Endothelial cell of umbilical vein (primary cell): ENCODE measurements at regions not wholly inside any gene's neighbourhood (a gene's known extent, or its start where the extent isn't known, plus 50 kb on each side); places are given as distances from the start of the nearest gene placed in this dataset.

ENCODE experiments used
- BruUV-seq: library from RNA; stranded (reverse); fragments of 400-500 nt; replicated peaks from 2 replicates; lab custom pipeline; 2021; lab: Mats Ljungman, UMichigan
- CTCF ChIA-PET: fragments of 300-600, 350-600 bp; sonication (Branson Sonifier 250); formaldehyde crosslinking; loops from one replicate; lab custom pipeline; 2021; ENCODE audit warnings: antibody characterized with exemption, inconsistent platforms; lab: Charles Lee
- POLR2A ChIA-PET: fragments of 300-600, 350-600 bp; sonication (Branson Sonifier 250); formaldehyde crosslinking; loops from one replicate; lab custom pipeline; 2021; ENCODE audit warnings: antibody characterized with exemption, inconsistent platforms; lab: Charles Lee
- DNase-seq: peaks from one replicate; pipeline ENCODE4 v3.0.0-alpha.2; 2011; ENCODE audit warnings: low read depth, low spot score
- FAIRE-seq: peaks from 2 replicates; lab custom pipeline; 2011; peaks lifted over from hg19 to GRCh38; lab: Jason Lieb, UNC
- H2AFZ ChIP-seq: 2 replicates; pipeline ENCODE4 v1.6.0; 2012; ENCODE audit warnings: low read depth, low read length, control low read depth, inconsistent platforms
- H3K27ac ChIP-seq: 2 replicates; pipeline ENCODE4 v1.5.1; 2011; ENCODE audit warnings: low read depth, mild to moderate bottlenecking, control low read depth, low read length, moderate library complexity; ENCODE audit not compliant: insufficient read depth
- H3K27me3 ChIP-seq, 2 experiments: 2 replicates each; pipeline versions ENCODE4 v1.6.0 to v1.6.1; 2011; ENCODE audit warnings: low read length in 2 of 2, mixed read lengths in 1 of 2; ENCODE audit not compliant: control insufficient read depth in 2 of 2, insufficient read depth in 2 of 2
- H3K36me3 ChIP-seq, 2 experiments: 2 replicates in 1 of 2; 3 replicates in 1 of 2; pipeline ENCODE4 v1.5.1; 2011; ENCODE audit warnings: low read length in 2 of 2, mild to moderate bottlenecking in 1 of 2, moderate library complexity in 1 of 2; ENCODE audit not compliant: control insufficient read depth in 2 of 2, insufficient read depth in 2 of 2; ENCODE audit errors: extremely low read depth in 1 of 2
- H3K4me1 ChIP-seq: 3 replicates; pipeline ENCODE4 v1.5.1; 2011; ENCODE audit warnings: mild to moderate bottlenecking, low read length; ENCODE audit not compliant: control insufficient read depth, insufficient read depth; ENCODE audit errors: extremely low read depth
- H3K4me2 ChIP-seq: 2 replicates; pipeline ENCODE4 v1.6.1; 2011; ENCODE audit warnings: low read length, control low read depth, mixed read lengths; ENCODE audit not compliant: insufficient read depth
- H3K4me3 ChIP-seq, 3 experiments: fragments of 200-600 bp in 1 of 3; sonication (generic), shearing (Covaris generic) in 1 of 3; replicated peaks in 1 of 3; 2 replicates each; pipeline ENCODE4 v1.5.1; 2011 to 2016; ENCODE audit warnings: control low read depth in 3 of 3, low read length in 3 of 3, mild to moderate bottlenecking in 2 of 3, inconsistent platforms in 1 of 3, low read depth in 1 of 3, moderate library complexity in 1 of 3; ENCODE audit not compliant: insufficient read depth in 1 of 3
- H3K79me2 ChIP-seq: 2 replicates; pipeline ENCODE4 v1.6.0; 2012; ENCODE audit warnings: low read length, inconsistent platforms; ENCODE audit not compliant: control insufficient read depth, insufficient read depth
- H3K9ac ChIP-seq: replicated peaks from 2 replicates; pipeline ENCODE3; 2011; ENCODE audit warnings: low read length, control low read depth; ENCODE audit not compliant: insufficient read depth; ENCODE audit errors: extremely low read depth
- H3K9me1 ChIP-seq: replicated peaks from 3 replicates; pipeline ENCODE4 v1.6.0; 2011; ENCODE audit warnings: mild to moderate bottlenecking, low read length; ENCODE audit not compliant: control insufficient read depth, insufficient read depth; ENCODE audit errors: extremely low read depth
- H3K9me3 ChIP-seq: replicated peaks from 2 replicates; pipeline ENCODE4 v1.5.1; 2012; ENCODE audit warnings: low read length, inconsistent platforms; ENCODE audit not compliant: control insufficient read depth, insufficient read depth
- H4K20me1 ChIP-seq: replicated peaks from 2 replicates; pipeline ENCODE3; 2011; ENCODE audit warnings: mild to moderate bottlenecking, low read length; ENCODE audit not compliant: control insufficient read depth, insufficient read depth; ENCODE audit errors: extremely low read depth
- EZH2 ChIP-seq: IDR thresholded peaks from 2 replicates; pipeline ENCODE4 v1.6.1; 2012; ENCODE audit warnings: borderline replicate concordance, low read depth, mild to moderate bottlenecking, moderate library complexity, low read length, inconsistent platforms; ENCODE audit not compliant: severe bottlenecking
- FOS ChIP-seq: IDR thresholded peaks from 2 replicates; pipeline ENCODE4 v1.6.1; 2011; ENCODE audit warnings: mild to moderate bottlenecking, low read length, moderate library complexity, borderline replicate concordance; ENCODE audit not compliant: insufficient read depth
- GATA2 ChIP-seq: IDR thresholded peaks from 2 replicates; pipeline ENCODE4 v1.7.0; 2011; ENCODE audit warnings: low read depth, mild to moderate bottlenecking, moderate library complexity, mixed read lengths, low read length; ENCODE audit not compliant: insufficient read length, insufficient read depth
- JUN ChIP-seq: IDR thresholded peaks from 2 replicates; pipeline ENCODE4 v1.6.1; 2011; ENCODE audit warnings: borderline replicate concordance, low read depth; ENCODE audit not compliant: insufficient read length, insufficient read depth
- MYC ChIP-seq: IDR thresholded peaks from one replicate; pipeline ENCODE4 v1.6.1; 2011; ENCODE audit warnings: mild to moderate bottlenecking, low read depth, low read length
- POLR2A ChIP-seq: IDR thresholded peaks from 2 replicates; pipeline ENCODE4 v1.6.1; 2012; ENCODE audit warnings: low read depth, mild to moderate bottlenecking, control low read depth, low read length
- POLR2AphosphoS5 ChIP-seq: IDR thresholded peaks from 2 replicates; pipeline ENCODE4 v1.6.1; 2012; ENCODE audit warnings: low read depth, mild to moderate bottlenecking, control low read depth, low read length, moderate library complexity; ENCODE audit not compliant: insufficient read depth
- dilution Hi-C: fragments of 300-500 bp; cut with MboI; formaldehyde crosslinking; loops from one replicate; pipeline ENCODE4 v1.15.0; 2019; ENCODE audit warnings: low sequenced_read_pairs; ENCODE audit not compliant: extremely low pct_ligation_motif_present
- intact Hi-C: fragments of 100-400 bp; cut with micrococcal nuclease; formaldehyde crosslinking; loops from one replicate; pipeline ENCODE4 v1.10.0; 2022
- TF ChIP-seq, protein P1 (sequence below): IDR thresholded peaks from 2 replicates; pipeline ENCODE4 v1.6.1; 2011; ENCODE audit not compliant: insufficient read depth, insufficient read length
- TF ChIP-seq, protein P2 (sequence below), 2 donors: IDR thresholded peaks; 1 replicate in 1 of 2; 2 replicates in 1 of 2; pipeline ENCODE4 v1.5.1; 2011; ENCODE audit warnings: low read length in 2 of 2, mild to moderate bottlenecking in 2 of 2, moderate library complexity in 2 of 2, control low read depth in 1 of 2, inconsistent platforms in 1 of 2, low read depth in 1 of 2; ENCODE audit not compliant: insufficient read depth in 1 of 2; ENCODE audit errors: extremely low read depth in 1 of 2

DNA sequence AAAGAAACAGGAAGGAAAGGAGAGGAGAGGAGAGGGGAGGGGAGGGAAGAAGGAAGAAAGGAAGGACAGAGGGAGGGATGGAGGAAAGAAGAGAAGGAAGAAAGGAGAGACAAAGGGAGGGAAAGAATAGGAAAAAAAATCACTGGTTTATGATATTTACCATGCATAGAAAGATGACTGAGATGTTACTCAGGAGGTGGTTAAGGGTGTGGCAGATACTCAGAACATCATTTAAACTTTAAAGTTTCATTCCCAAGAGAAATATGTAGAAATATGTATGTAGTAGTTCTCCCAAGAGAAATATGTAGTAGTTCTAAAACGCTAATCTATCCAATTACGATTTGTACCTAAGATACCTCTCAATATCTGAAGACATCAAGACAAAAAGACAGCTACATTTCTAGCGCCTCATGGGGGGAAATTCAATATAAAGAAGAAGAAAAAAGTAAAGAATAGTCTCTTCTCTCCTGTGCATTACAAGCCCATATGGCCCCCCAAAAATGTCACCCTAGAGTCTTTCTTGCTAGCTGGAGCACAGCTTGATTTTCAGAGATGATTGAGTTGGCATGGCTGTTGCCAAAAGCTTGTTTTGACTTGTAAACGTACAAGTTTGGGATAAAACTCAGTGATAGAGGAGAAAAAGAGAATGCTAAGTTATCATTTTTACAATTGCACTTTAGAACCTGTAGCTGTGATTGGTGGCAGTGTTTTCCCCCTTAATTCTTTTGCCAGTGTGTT is 539.2 kb downstream of the CDH26 start:
- TF ChIP-seq, protein P1, sequence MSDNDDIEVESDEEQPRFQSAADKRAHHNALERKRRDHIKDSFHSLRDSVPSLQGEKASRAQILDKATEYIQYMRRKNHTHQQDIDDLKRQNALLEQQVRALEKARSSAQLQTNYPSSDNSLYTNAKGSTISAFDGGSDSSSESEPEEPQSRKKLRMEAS: no peak
- TF ChIP-seq MYC: no peak
- TF ChIP-seq JUN: no peak
- TF ChIP-seq POLR2AphosphoS5: no peak
- TF ChIP-seq FOS: no peak
- no peak for TF ChIP-seq EZH2
- no peak for TF ChIP-seq GATA2
- no peak for TF ChIP-seq POLR2A
- TF ChIP-seq, protein P2, sequence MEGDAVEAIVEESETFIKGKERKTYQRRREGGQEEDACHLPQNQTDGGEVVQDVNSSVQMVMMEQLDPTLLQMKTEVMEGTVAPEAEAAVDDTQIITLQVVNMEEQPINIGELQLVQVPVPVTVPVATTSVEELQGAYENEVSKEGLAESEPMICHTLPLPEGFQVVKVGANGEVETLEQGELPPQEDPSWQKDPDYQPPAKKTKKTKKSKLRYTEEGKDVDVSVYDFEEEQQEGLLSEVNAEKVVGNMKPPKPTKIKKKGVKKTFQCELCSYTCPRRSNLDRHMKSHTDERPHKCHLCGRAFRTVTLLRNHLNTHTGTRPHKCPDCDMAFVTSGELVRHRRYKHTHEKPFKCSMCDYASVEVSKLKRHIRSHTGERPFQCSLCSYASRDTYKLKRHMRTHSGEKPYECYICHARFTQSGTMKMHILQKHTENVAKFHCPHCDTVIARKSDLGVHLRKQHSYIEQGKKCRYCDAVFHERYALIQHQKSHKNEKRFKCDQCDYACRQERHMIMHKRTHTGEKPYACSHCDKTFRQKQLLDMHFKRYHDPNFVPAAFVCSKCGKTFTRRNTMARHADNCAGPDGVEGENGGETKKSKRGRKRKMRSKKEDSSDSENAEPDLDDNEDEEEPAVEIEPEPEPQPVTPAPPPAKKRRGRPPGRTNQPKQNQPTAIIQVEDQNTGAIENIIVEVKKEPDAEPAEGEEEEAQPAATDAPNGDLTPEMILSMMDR (IDR thresholded peaks at IDR 0.05; ENCODE audit: extremely low read depth in 1 of 2, insufficient read depth in 1 of 2, low read depth in 1 of 2, low read length in 2 of 2): no peak
- Histone ChIP-seq H3K9ac (no peak overlapping the region), H3K4me3 (no peak overlapping the region), H3K9me1 (no peaks in the 10 kb centered on the region), H3K4me1 (no peaks in the 10 kb centered on the region), H2AFZ (no peak overlapping the region), H3K79me2 (no peaks in the 10 kb centered on the region), H3K9me3 (peaks cover 3% of the 10 kb centered on the region), H3K27me3 (no peaks in the 10 kb centered on the region), H3K4me2 (no peak overlapping the region), H3K36me3 (no peaks in the 10 kb centered on the region), H3K27ac (no peak overlapping the region), H4K20me1 (no peaks in the 10 kb centered on the region)
- DNase-seq (no peak), FAIRE-seq (no peak)
- BruUV-seq: no TSS peak
- intact Hi-C loops (no loop called here), dilution Hi-C loops (no loop called here)
- ChIA-PET POLR2A (no interaction called here), CTCF (no interaction called here)
